ENCODE measurements at regions not wholly inside any gene's neighbourhood (a gene's known extent, or its start where the extent isn't known, plus 50 kb on each side); places are given as distances from the start of the nearest gene placed in this dataset.

- ChIA-PET POLR2A (ENCODE audit: partially characterized antibody) (no interaction called here), CTCF (ENCODE audit: partially characterized antibody) (interaction anchor here (1.1 to 2.0 kb wide), 2 partner anchors 11 to 46 kb away, joined by 3 to 5 read pairs; no protein-coding TSS in a partner anchor)
- no peak overlapping the region for H2BK20ac ChIP-seq (ENCODE audit: low read length)
- H4K91ac ChIP-seq (replicated peaks; ENCODE audit: insufficient read length, low read length): no peak overlapping the region
- H3K9ac ChIP-seq (replicated peaks in 1 of 4; ENCODE audit: extremely low read depth in 1 of 4, low read depth in 3 of 4, low read length in 3 of 4): no peak overlapping the region
- H3K4me3 ChIP-seq (ENCODE audit: extremely low read depth in 1 of 4, insufficient read depth in 2 of 4, low read depth in 3 of 4, low read length in 4 of 4): no peak overlapping the region
- H3K79me1 ChIP-seq (ENCODE audit: low read depth, low read length): no peaks in the 10 kb centered on the region
- H2AFZ ChIP-seq (ENCODE audit: low read length): no peak overlapping the region
- FAIRE-seq: no peak
- H4K5ac ChIP-seq (ENCODE audit: insufficient read length, low read depth, low read length): no peak overlapping the region
- no peaks in the 10 kb centered on the region for H3K23me2 ChIP-seq (ENCODE audit: low read depth, low read length)
- H3K36me3 ChIP-seq (ENCODE audit: control insufficient read depth in 2 of 4, insufficient read depth in 4 of 4, low read length in 3 of 4): no peaks in the 10 kb centered on the region; a peak in 1 of 8 replicates
- H3K56ac ChIP-seq (replicated peaks; ENCODE audit: insufficient read length, low read depth, low read length): no peak overlapping the region
- no peak overlapping the region for H3K14ac ChIP-seq (ENCODE audit: insufficient read length)
- H3K4me1 ChIP-seq (replicated peaks in 1 of 4; ENCODE audit: control insufficient read depth in 3 of 4, insufficient read depth in 4 of 4, low read length in 3 of 4): no peaks in the 10 kb centered on the region
- no peaks in the 10 kb centered on the region for H3K79me2 ChIP-seq (ENCODE audit: control insufficient read depth in 1 of 2, insufficient read depth in 2 of 2, low read length in 2 of 2)
- no peaks in the 10 kb centered on the region for H3K27me3 ChIP-seq (replicated peaks in 1 of 4; ENCODE audit: control insufficient read depth in 3 of 4, extremely low read depth in 1 of 4, insufficient read depth in 3 of 4, low read length in 3 of 4)
- H4K8ac ChIP-seq (ENCODE audit: extremely low read depth, insufficient read depth, low read length): no peak overlapping the region
- H4K20me1 ChIP-seq (replicated peaks in 1 of 2; ENCODE audit: control insufficient read depth in 1 of 2, insufficient read depth in 2 of 2, low read length in 2 of 2): no peaks in the 10 kb centered on the region
- no peak overlapping the region for H3K18ac ChIP-seq (ENCODE audit: extremely low read depth, low read length)
- no peak overlapping the region for H2AK5ac ChIP-seq (ENCODE audit: low read depth, low read length)
- no peak overlapping the region for H2BK5ac ChIP-seq (ENCODE audit: low read depth, low read length)
- no peak overlapping the region for H2BK12ac ChIP-seq (ENCODE audit: low read depth, low read length)
- no peak overlapping the region for H2BK15ac ChIP-seq (ENCODE audit: low read length)
- 42% methylated on average over 2 of the region's 2 CpGs; no CpG with 5 or more reads in 1 of the 2 experiments for WGBS, 2 experiments (ENCODE audit: extremely low coverage in 1 of 2, insufficient coverage in 1 of 2, insufficient read length in 1 of 2, insufficient replicate concordance in 2 of 2, low coverage in 1 of 2, low lambda C conversion rate in 2 of 2, missing lambda C conversion rate in 1 of 2)
- H3K4me2 ChIP-seq (ENCODE audit: insufficient read depth in 1 of 2, low read depth in 2 of 2, low read length in 2 of 2): no peak overlapping the region
- no peak overlapping the region for H3K4ac ChIP-seq (replicated peaks; ENCODE audit: insufficient read length, low read depth, low read length)
- H3K23ac ChIP-seq (ENCODE audit: insufficient read length): no peak overlapping the region
- H3K27ac ChIP-seq (ENCODE audit: low read depth, low read length): no peak overlapping the region
- no peak for DNase-seq (ENCODE audit: low read depth in 1 of 2, low spot score in 2 of 2)
- H3K9me3 ChIP-seq (ENCODE audit: insufficient read depth in 2 of 2, low read depth in 1 of 2, low read length in 1 of 2): no peaks in the 10 kb centered on the region
- no peak overlapping the region for H2BK120ac ChIP-seq (replicated peaks; ENCODE audit: low read depth, low read length)
- TF ChIP-seq BRCA1 (IDR thresholded peaks at IDR 0.05; ENCODE audit: low read depth, low read length) (no peak), CBX5 (IDR thresholded peaks at IDR 0.05; ENCODE audit: low read depth, low read length) (no peak), JUND (IDR thresholded peaks at IDR 0.05; ENCODE audit: low read length) (no peak), CTCF (IDR thresholded peaks at IDR 0.05; ENCODE audit: control extremely low read depth in 1 of 3, insufficient read depth in 1 of 3, low read depth in 1 of 3, low read length in 3 of 3) (no peak), RNF2 (IDR thresholded peaks at IDR 0.05; ENCODE audit: borderline replicate concordance, low read depth, low read length, missing control alignments, poor library complexity, severe bottlenecking) (no peak), EP300 (IDR thresholded peaks at IDR 0.05; ENCODE audit: borderline replicate concordance in 1 of 2, low read depth in 2 of 2, low read length in 2 of 2) (no peak), SIN3A (conservative IDR thresholded peaks at IDR 0.05 in 1 of 2, IDR thresholded peaks at IDR 0.05 in 1 of 2; ENCODE audit: low read depth in 1 of 2, low read length in 2 of 2) (no peak), SRF (IDR thresholded peaks at IDR 0.05; ENCODE audit: low read depth, low read length) (no peak), FOSL1 (IDR thresholded peaks at IDR 0.05; ENCODE audit: insufficient read depth, low read depth, low read length) (no peak), ASH2L (IDR thresholded peaks at IDR 0.05; ENCODE audit: low read length) (no peak), EGR1 (IDR thresholded peaks at IDR 0.05; ENCODE audit: borderline replicate concordance, low read depth, low read length) (no peak)
These were observed 121.8 kb upstream of the OR4E1 start for GRCh38 chr14:21795456-21795855.
